ENCODE measurements at regions not wholly inside any gene's neighbourhood (a gene's known extent, or its start where the extent isn't known, plus 50 kb on each side); places are given as distances from the start of the nearest gene placed in this dataset.

DNA sequence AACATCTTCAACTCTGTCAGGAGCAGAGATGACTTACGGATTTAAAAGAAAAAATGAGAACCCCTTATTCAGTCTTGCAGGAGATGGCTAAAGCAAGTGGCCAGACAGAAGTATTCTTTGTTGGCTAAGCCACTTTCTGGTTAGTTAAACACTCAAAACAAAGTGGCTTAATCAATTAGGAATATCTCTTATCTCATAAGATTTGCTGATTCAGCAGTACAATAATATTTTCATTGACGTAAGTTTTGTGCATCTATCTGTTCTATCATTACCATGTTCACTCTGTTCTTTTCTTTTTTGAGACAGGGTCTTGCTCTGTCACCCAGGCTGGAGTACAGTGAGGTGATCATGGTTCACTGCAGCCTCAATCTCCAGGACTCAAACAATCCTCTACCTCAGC, 342.0 kb downstream of the EN1 start:
- DNase-seq (ENCODE audit: low spot score) = no peak
- CTCF ChIA-PET = no interaction called here
- no peak overlapping the region for H3K27ac ChIP-seq
- TF ChIP-seq, protein P1, sequence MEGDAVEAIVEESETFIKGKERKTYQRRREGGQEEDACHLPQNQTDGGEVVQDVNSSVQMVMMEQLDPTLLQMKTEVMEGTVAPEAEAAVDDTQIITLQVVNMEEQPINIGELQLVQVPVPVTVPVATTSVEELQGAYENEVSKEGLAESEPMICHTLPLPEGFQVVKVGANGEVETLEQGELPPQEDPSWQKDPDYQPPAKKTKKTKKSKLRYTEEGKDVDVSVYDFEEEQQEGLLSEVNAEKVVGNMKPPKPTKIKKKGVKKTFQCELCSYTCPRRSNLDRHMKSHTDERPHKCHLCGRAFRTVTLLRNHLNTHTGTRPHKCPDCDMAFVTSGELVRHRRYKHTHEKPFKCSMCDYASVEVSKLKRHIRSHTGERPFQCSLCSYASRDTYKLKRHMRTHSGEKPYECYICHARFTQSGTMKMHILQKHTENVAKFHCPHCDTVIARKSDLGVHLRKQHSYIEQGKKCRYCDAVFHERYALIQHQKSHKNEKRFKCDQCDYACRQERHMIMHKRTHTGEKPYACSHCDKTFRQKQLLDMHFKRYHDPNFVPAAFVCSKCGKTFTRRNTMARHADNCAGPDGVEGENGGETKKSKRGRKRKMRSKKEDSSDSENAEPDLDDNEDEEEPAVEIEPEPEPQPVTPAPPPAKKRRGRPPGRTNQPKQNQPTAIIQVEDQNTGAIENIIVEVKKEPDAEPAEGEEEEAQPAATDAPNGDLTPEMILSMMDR (conservative IDR thresholded peaks at IDR 0.05; ENCODE audit: low read depth) = no peak
- POLR2A ChIA-PET (ENCODE audit: low non-redundant PET) = no interaction called here

DNA sequence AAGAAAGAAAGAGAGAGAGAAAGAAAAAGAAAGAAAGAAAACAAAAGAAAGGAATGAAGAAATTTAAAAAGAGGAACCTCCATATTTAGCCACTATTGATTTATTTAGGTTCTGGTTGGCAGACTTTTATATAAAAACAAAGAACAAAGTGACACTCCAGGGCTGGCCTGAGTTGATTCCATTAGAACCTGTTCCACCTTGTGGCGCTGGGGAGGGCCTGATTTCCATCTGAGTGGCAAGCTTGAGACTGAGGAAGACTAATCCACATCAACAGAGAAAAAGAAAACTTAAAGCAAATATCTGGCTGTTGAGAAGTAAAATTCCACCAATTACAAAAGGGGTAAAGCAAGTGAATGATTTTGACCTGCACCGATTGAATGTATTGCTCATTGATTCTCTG, 345.3 kb downstream of the EN1 start:
- H3K27ac ChIP-seq = no peak overlapping the region
- no peak for DNase-seq (ENCODE audit: low spot score)
- TF ChIP-seq, protein P1 (conservative IDR thresholded peaks at IDR 0.05; ENCODE audit: low read depth) = no peak
- ChIA-PET POLR2A (ENCODE audit: low non-redundant PET) (no interaction called here), CTCF (no interaction called here)

DNA sequence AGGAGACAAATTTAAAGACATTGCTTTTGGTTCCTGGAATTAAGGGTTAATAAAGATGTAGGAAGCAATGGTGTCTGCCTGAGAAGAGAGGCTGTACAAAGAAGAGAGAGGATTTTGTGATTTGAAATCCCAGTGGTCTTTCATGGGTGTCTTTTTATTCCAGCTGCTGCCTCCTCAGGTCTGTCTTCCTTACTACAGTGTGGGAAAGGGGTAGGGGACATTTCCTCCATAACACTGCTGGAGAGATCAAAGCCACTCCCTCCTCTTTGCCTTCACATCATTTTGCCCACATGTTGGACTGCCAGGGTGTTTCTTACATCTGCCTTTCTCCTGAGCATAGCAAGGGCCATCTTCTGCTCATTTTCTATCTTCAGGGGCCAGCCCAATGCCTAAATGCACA, 348.5 kb downstream of the EN1 start:
- ChIA-PET POLR2A (ENCODE audit: low non-redundant PET) (no interaction called here), CTCF (no interaction called here)
- TF ChIP-seq, protein P1 (conservative IDR thresholded peaks at IDR 0.05; ENCODE audit: low read depth) = no peak
- no peak for DNase-seq (ENCODE audit: low spot score)
- no peak overlapping the region for H3K27ac ChIP-seq

DNA sequence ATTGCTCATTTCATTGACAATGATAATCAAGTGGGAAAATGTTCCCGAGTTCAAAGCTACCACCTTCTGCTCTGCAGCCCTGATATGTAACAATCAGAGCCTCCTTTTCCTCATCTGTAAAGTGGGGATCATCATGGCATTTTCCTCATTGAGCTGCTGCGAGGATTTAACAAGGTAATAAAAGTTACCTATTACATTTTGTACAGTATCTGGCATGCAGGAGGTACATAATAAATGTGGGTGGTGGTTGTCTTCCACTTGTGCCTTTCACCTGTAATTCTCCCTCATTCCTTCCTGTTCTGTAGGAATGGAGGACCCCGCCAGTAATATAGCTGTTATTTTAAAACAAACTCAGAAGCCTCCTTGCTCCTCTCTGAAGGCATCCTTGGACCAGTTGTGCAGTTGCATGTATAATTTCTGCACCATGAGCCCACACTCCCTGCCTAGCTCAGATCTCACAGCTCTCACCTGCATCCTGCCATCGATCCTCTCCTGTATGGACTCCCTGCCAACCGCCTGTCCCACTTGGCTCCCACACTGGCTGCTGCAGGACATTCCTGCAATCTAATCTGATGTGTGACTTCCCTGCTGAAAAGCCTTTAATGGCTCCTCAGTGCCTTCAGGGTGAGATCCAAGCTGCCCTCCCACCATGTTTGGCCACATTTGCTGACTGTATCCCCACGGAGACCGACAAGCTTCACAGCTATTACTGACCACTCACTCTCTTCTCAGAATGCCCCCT, 350.4 kb downstream of the EN1 start:
- DNase-seq (ENCODE audit: low spot score) = no peak
- POLR2A ChIA-PET (ENCODE audit: low non-redundant PET) = no interaction called here
- TF ChIP-seq, protein P1 (conservative IDR thresholded peaks at IDR 0.05; ENCODE audit: low read depth) = no peak
- H3K27ac ChIP-seq = no peak overlapping the region
- CTCF ChIA-PET = no interaction called here

DNA sequence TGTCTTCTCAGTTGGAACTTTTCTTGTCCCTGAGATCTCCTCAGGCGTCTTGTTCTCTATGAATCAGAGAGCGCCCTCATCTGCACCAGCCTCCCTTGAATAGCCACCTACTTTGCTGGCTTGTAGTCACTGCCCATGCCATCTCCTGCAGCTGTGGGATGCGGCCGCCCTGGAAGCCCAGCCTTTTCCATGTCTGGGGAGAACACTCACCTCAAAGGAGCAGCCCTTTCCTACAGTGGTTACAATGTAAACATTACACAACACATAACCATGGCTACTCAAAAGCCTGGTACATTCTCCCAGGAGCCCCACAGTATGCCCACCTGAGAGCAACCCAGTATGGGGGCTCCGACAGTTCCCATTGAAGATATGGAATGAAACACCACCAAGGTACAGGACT, 351.0 kb downstream of the EN1 start:
- POLR2A ChIA-PET (ENCODE audit: low non-redundant PET) = no interaction called here
- H3K27ac ChIP-seq = no peak overlapping the region
- TF ChIP-seq, protein P1 (conservative IDR thresholded peaks at IDR 0.05; ENCODE audit: low read depth) = no peak
- no peak for DNase-seq (ENCODE audit: low spot score)
- CTCF ChIA-PET = no interaction called here

DNA sequence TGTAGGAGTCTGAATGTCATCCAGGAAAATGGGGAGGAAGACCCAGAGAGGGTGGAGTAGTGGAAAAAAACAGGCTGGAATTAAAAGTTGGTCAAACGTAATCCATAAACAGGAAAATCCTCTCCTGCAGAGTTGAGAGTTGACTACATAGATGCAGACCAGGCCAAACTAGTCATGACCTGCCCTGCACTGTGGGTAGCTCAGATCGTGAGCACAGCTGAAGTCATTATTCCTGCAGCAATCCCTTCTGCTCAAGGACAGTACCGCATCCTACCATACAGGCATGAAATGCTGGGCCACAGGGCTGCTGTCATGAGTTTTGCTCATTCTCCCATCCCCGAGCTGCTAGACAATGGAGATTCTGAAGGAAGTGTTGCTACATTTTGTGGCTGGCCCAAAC, 352.2 kb downstream of the EN1 start:
- TF ChIP-seq, protein P1 (conservative IDR thresholded peaks at IDR 0.05; ENCODE audit: low read depth) = no peak
- peak; percentile 26 for DNase-seq (ENCODE audit: low spot score)
- ChIA-PET CTCF (interaction anchor here (0.6 to 0.7 kb wide), 3 partner anchors 39 to 1328 kb away, joined by 3 read pairs; no protein-coding TSS in a partner anchor), POLR2A (ENCODE audit: low non-redundant PET) (no interaction called here)
- no peak overlapping the region for H3K27ac ChIP-seq

Data from RWPE1 (cell line).